ENCODE measurements at regions not wholly inside any gene's neighbourhood (a gene's known extent, or its start where the extent isn't known, plus 50 kb on each side); places are given as distances from the start of the nearest gene placed in this dataset.

- no peak overlapping the region for H3K4me3 ChIP-seq (ENCODE audit: extremely low read depth in 1 of 4, insufficient read depth in 2 of 4, low read depth in 3 of 4, low read length in 4 of 4)
- no peaks in the 10 kb centered on the region for H3K79me1 ChIP-seq (ENCODE audit: low read depth, low read length)
- H2AK5ac ChIP-seq (ENCODE audit: low read depth, low read length), result no peak overlapping the region
- H4K5ac ChIP-seq (ENCODE audit: insufficient read length, low read depth, low read length), result no peak overlapping the region
- no peak for DNase-seq (ENCODE audit: low read depth in 1 of 2, low spot score in 2 of 2)
- no peak overlapping the region for H4K8ac ChIP-seq (ENCODE audit: extremely low read depth, insufficient read depth, low read length)
- H4K91ac ChIP-seq (replicated peaks; ENCODE audit: insufficient read length, low read length), result no peak overlapping the region
- H3K36me3 ChIP-seq (ENCODE audit: control insufficient read depth in 2 of 4, insufficient read depth in 4 of 4, low read length in 3 of 4), result no peaks in the 10 kb centered on the region
- no peak overlapping the region for H3K18ac ChIP-seq (ENCODE audit: extremely low read depth, low read length)
- no peaks in the 10 kb centered on the region for H3K23me2 ChIP-seq (ENCODE audit: low read depth, low read length)
- H2BK12ac ChIP-seq (ENCODE audit: low read depth, low read length), result no peak overlapping the region
- WGBS, 2 experiments (ENCODE audit: extremely low coverage in 1 of 2, insufficient coverage in 1 of 2, insufficient read length in 1 of 2, insufficient replicate concordance in 2 of 2, low coverage in 1 of 2, low lambda C conversion rate in 2 of 2, missing lambda C conversion rate in 1 of 2), result 87% methylated on average over 2 of the region's 2 CpGs; no CpG with 5 or more reads in 1 of the 2 experiments
- H3K27ac ChIP-seq (ENCODE audit: low read depth, low read length), result no peak overlapping the region
- POLR2A ChIA-PET (ENCODE audit: partially characterized antibody), result no interaction called here
- H4K20me1 ChIP-seq (replicated peaks in 1 of 2; ENCODE audit: control insufficient read depth in 1 of 2, insufficient read depth in 2 of 2, low read length in 2 of 2), result no peaks in the 10 kb centered on the region
- no peak for FAIRE-seq
- H3K56ac ChIP-seq (replicated peaks; ENCODE audit: insufficient read length, low read depth, low read length), result no peak overlapping the region
- no peak overlapping the region for H2BK120ac ChIP-seq (replicated peaks; ENCODE audit: low read depth, low read length)
- H3K4ac ChIP-seq (replicated peaks; ENCODE audit: insufficient read length, low read depth, low read length), result no peak overlapping the region
- TF ChIP-seq JUN (IDR thresholded peaks at IDR 0.05; ENCODE audit: low read depth, low read length), result no peak
- TF ChIP-seq SP4 (IDR thresholded peaks at IDR 0.05; ENCODE audit: low read length), result no peak
- no peak for TF ChIP-seq CHD1 (IDR thresholded peaks at IDR 0.05; ENCODE audit: low read depth, low read length)
- TF ChIP-seq SP2 (IDR thresholded peaks at IDR 0.05; ENCODE audit: low read length), result no peak
- TF ChIP-seq TAF7 (optimal IDR thresholded peaks at IDR 0.05; ENCODE audit: borderline replicate concordance, low read depth, low read length), result no peak
- TF ChIP-seq GTF2F1 (IDR thresholded peaks at IDR 0.05; ENCODE audit: borderline replicate concordance, low read depth, low read length), result no peak
- no peak for TF ChIP-seq RAD21 (IDR thresholded peaks at IDR 0.05 in 1 of 2, conservative IDR thresholded peaks at IDR 0.05 in 1 of 2; ENCODE audit: low read depth in 2 of 2, low read length in 2 of 2)
- no peak for TF ChIP-seq ATF2 (IDR thresholded peaks at IDR 0.05; ENCODE audit: low read length)
- TF ChIP-seq CREB1 (IDR thresholded peaks at IDR 0.05), result no peak
- TF ChIP-seq TCF12 (IDR thresholded peaks at IDR 0.05; ENCODE audit: low read depth, low read length), result no peak
- no peak overlapping the region for H2BK15ac ChIP-seq (ENCODE audit: low read length)
- H3K23ac ChIP-seq (ENCODE audit: insufficient read length), result no peak overlapping the region
- no peaks in the 10 kb centered on the region for H3K27me3 ChIP-seq (replicated peaks in 1 of 4; ENCODE audit: control insufficient read depth in 3 of 4, extremely low read depth in 1 of 4, insufficient read depth in 3 of 4, low read length in 3 of 4)
- H3K79me2 ChIP-seq (ENCODE audit: control insufficient read depth in 1 of 2, insufficient read depth in 2 of 2, low read length in 2 of 2), result no peaks in the 10 kb centered on the region
- no peak overlapping the region for H3K14ac ChIP-seq (ENCODE audit: insufficient read length)
- no peaks in the 10 kb centered on the region for H3K9me3 ChIP-seq (ENCODE audit: insufficient read depth in 2 of 2, low read depth in 1 of 2, low read length in 1 of 2)
- CTCF ChIA-PET (ENCODE audit: partially characterized antibody), result no interaction called here
- no peak overlapping the region for H2BK5ac ChIP-seq (ENCODE audit: low read depth, low read length)
- H3K9ac ChIP-seq (replicated peaks in 1 of 4; ENCODE audit: extremely low read depth in 1 of 4, low read depth in 3 of 4, low read length in 3 of 4), result no peak overlapping the region
- no peak overlapping the region for H2AFZ ChIP-seq (ENCODE audit: low read length)
- H2BK20ac ChIP-seq (ENCODE audit: low read length), result no peak overlapping the region
- H3K4me1 ChIP-seq (replicated peaks in 1 of 4; ENCODE audit: control insufficient read depth in 3 of 4, insufficient read depth in 4 of 4, low read length in 3 of 4), result no peaks in the 10 kb centered on the region
- H3K4me2 ChIP-seq (ENCODE audit: insufficient read depth in 1 of 2, low read depth in 2 of 2, low read length in 2 of 2), result no peak overlapping the region
Observed at GRCh38 chr3:76897076-76897475, 142.8 kb upstream of the ROBO2 start.

Measured in H1 (cell line).